ENCODE measurements at regions not wholly inside any gene's neighbourhood (a gene's known extent, or its start where the extent isn't known, plus 50 kb on each side); places are given as distances from the start of the nearest gene placed in this dataset.

DNA sequence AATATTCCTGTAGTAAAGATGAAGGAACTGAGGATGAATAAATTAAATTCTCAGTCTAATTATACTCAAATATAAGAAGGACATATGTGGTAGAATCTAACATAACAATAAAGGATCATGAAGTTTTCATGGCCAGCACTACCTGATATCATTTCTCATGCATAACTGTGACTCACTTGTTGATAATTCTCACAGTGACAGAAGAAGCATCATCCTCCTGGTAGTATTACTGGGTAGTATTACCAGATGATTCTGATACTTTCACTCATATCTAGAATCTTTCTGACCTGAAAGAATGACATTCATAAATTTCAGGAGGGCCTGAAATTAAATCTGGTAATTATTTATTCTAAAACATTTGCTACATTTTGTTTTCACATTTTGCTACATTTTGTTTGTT is 1375.0 kb downstream of the EPHA7 start:
- TF ChIP-seq FOXM1 (IDR thresholded peaks at IDR 0.05; ENCODE audit: low read depth, low read length) (no peak), RFX5 (IDR thresholded peaks at IDR 0.05; ENCODE audit: low read depth, low read length) (no peak), BHLHE40 (IDR thresholded peaks at IDR 0.05; ENCODE audit: borderline replicate concordance in 1 of 2, low read depth in 2 of 2, low read length in 1 of 2) (no peak), NFYB (IDR thresholded peaks at IDR 0.05; ENCODE audit: insufficient read depth, low read depth, low read length) (no peak)
- TF ChIP-seq, protein P1, sequence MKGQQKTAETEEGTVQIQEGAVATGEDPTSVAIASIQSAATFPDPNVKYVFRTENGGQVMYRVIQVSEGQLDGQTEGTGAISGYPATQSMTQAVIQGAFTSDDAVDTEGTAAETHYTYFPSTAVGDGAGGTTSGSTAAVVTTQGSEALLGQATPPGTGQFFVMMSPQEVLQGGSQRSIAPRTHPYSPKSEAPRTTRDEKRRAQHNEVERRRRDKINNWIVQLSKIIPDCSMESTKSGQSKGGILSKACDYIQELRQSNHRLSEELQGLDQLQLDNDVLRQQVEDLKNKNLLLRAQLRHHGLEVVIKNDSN (IDR thresholded peaks at IDR 0.05; ENCODE audit: borderline replicate concordance, extremely low read length, insufficient read depth, low read depth, low read length): no peak

All from GM12878 (cell line).